NCI-H1105 (cell line): ENCODE measurements at regions not wholly inside any gene's neighbourhood (a gene's known extent, or its start where the extent isn't known, plus 50 kb on each side); places are given as distances from the start of the nearest gene placed in this dataset.

Experiments used
- DNase-seq: peaks from one replicate; lab custom pipeline; 2025; lab: John Stamatoyannopoulos, UW

DNA sequence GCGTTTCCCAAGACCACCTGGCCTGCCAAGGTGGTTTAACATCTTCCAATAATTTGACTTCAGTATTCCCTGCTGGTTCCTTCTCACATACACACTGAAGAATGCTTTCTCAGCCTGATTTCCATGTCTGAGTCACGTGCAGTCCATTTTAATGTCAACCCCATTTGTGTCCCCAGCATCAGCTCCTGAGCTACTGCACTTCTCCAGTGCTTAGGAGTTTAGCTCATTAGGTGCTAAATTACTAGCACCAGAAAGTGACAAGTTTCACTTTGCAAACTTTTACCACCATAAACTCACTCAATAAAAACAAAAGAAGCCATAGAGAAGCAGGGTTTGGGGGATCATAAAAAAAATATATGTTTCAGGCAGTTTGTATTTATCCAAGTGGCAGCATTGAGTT, 279.3 kb upstream of the SORCS1 start:
- DNase-seq = no peak

DNA sequence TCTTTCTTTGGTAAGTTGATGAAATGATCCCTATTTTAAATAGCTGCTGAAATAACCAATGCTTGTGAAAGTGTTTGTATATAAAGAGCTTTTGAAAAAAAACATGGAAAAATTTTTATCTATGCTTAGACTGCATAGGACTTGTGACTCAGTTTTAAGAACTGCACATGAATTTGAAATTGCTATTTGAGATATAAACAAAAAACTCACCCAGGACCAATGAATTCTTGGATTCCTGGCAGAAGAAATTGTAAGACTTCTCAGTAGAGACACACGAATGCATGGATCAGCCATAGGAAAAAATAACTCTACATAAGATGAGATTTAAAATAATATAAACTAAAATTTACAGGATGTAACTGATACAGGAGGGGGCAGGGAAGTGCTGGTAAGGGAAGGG, 278.8 kb upstream of the SORCS1 start:
- DNase-seq = no peak

DNA sequence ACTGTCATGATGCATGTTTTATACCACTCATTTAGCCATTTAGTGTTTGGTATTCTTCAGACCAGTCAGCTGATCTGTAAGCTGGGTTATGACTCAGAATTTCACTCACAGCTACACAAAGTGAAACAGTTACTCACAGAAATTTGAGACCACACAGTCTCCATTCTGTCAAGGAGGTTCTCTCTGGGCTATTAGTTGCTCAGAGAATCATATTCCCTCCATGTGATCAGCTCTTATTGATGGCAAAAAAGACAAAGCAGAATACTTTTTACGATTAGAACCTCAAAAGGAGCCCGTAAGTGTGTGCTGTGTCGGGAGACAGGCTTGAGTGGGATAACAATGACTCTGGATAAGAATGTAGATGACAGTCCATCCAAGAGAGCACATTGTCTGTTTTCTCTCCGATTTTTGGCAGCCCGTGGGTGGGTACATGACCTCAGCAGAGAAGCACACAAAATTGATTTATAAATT, 277.6 kb upstream of the SORCS1 start:
- DNase-seq = no peak

DNA sequence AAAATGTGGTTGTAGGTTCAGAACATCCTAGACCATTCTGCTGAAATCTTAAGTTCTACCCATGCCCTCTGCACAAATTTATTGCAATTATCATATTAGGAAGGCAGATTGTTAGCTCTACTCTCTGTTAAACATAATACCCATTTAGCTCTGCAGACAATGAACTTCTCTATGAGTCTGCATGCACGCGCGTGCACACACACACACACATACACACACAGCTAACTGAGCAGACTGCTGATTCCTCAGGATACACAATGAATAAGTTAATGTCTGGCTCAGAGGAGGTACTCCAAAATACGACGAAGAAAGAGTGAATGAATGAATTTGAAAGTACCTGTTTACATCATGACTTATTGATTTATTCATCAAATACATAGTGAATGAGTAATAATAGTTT, 276.2 kb upstream of the SORCS1 start:
- no peak for DNase-seq

DNA sequence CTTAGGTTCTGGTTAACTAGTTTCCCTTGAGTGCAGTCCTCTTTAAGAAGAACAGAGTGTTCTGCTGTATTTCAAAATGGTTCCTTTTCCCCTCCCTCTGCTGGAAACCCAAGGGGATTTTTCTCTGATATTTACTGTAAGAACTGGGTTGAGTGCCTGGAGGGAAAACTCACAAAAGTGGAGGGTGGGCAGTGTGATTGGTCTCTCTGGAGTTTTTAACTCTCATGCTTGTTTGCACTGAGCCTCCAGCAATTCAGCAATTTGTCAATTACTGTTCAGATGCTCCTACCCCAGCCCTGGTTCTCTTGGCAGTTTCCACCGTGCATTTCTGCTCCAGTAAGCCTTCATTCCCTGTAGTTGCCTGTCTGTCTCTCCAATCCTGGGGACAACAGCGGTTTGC, 273.4 kb upstream of the SORCS1 start:
- no peak for DNase-seq

DNA sequence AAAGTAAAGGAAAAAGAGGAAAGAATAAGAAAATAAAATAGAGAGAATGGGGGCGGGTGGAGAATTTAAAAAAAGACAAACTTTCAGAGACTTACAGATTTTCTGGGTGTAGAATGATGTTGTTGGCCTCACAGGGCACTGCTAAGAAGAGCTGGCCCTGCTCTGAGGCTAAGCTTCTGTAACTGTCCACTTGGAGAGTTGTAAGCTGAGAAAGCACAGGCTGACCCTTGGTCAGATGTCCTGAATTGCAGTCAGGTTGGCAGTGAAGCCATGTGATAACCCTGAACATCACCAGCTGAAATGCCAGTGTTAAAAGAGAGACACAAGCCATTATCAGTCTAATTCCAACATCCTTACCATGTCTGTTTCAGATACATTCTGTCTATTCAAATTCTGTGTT, 272.1 kb upstream of the SORCS1 start:
- no peak for DNase-seq

DNA sequence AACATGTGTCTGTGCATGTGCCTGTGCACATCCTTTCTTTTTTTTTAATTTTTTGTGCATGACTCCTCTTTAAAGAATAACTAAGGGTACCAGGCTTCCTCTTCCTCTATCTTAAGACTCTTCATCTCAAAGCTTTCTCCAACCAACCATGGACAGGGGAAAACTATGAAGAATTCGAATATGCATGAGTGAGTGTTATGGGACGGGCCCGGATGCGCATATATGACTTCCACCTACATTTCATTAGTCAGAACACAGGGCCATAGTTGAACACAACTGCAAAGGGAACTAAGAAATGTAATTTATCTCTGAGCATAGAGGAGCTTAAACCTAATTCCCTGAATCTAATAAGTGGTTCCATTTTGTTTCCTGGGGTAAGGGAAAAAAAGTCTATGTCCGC, 270.3 kb upstream of the SORCS1 start:
- no peak for DNase-seq

DNA sequence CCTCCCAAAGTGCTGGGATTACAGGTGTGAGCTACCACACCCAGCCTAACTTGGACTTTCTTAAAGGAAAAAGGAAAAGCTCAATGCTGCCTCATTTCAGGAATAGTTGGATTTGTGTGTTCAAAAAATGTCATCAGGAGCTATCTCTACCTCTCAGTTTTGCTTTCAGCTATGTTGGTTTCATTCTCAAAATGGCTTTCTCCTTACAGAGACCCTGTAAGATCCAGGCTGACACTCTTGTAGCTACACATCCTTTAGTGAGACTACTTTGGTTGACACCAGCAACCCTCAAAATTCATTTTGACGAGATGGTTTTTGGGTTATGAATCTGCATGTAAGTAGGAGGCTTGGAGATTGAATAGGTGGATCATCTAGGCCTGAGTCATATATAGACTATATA, 269.7 kb upstream of the SORCS1 start:
- DNase-seq = no peak

DNA sequence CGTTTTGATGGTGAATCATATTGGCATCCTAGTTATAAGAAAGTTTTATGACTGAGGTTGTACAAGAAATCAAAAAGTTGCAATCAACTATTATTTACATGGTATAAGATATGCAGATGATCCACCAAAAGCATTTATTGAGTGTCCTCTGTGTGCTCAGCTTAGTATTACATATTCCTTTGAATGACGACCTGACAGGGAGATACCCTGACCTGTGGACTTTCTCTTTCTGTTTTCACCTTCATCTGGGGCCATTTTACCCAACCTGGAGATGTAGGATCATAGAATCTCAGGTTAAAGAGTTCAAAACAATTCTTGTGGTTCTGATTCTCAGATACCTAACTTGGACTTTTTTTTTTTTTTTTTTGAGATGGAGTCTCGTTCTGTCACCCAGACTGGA, 269.1 kb upstream of the SORCS1 start:
- DNase-seq = no peak

DNA sequence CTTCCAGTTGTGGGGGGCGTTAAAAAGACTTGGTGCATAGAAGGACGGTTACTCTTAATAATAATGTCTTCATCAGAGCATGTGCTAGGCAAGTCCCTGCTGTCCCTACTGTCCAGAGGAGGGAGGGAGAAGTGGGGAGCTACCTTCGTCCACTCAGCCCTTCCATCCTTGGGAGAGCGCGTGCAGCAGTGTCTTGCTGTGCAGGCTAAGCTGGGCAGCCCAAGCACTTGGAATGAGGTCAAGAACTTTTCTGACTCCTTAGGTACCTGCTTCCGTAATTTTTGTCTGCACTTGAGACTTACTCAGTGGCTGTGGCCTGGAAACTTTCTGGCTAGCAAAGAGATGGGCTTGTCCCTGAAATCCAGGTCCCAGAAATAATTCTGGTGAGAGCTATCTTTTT, 265.9 kb upstream of the SORCS1 start:
- no peak for DNase-seq

DNA sequence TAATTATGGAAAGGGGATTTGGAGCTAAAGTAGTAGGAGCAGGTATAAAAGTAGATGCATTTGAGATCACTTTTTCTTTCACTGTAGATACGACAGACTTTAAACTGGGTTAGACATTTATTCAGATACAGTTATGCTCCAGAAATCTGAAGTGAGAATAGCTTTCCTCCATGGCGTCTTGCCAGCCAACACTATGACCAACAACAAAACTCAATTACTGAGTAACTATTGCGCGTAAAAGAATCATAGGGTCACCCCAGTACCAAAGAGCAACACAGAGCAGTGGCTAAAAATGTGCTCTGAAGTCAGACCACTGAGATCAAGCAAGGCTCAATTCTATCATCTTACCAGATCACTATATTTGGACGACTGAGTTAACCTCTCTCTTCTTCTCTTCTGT, 262.5 kb upstream of the SORCS1 start:
- no peak for DNase-seq

DNA sequence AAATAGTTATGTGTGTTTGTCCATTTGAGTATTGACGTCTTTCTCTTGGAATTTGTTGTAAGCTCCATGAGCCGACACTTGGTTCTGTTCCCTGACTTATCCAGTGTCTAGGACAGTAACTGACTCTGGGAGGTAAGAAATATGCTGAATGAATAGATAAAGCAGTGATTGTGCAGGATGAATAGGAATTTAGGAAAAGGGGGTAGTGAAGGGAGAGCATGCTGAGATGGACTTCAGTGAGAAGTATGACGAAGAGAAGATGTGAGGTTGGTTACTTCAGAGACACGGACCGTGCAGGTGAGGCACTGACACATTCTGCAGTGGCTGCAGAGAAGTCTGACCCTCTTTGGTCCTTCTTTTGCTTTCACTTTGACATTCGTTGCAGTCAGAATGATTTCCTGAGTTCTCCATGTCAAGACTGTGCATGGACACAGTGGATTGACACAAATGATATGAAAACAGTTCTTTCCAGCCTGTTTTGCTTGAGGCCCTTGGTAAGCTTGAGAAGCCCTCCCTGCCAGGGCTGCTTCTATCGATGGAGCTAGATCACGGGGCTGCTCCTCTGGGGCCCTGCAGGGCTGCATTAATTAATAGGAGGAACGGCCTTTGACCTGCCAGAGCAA, 261.5 kb upstream of the SORCS1 start:
- DNase-seq = no peak

DNA sequence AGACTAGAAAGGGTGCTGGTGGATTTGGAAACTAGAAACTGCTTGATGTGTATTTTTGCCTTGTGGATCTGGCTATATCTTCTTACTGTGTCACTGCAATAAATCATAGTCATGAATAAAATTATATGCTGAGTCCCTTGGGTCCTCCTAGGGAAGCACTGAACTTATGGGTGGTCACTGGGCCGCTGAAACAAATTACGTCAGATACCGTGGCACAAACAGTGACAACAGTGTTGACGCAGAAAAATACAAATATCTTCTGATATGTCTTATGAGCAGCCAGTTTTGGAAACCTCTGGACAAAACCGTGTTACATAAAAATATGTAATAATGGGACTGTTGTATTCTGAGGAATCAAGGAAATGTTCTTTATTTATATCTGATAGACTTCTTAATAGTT, 260.1 kb upstream of the SORCS1 start:
- no peak for DNase-seq

DNA sequence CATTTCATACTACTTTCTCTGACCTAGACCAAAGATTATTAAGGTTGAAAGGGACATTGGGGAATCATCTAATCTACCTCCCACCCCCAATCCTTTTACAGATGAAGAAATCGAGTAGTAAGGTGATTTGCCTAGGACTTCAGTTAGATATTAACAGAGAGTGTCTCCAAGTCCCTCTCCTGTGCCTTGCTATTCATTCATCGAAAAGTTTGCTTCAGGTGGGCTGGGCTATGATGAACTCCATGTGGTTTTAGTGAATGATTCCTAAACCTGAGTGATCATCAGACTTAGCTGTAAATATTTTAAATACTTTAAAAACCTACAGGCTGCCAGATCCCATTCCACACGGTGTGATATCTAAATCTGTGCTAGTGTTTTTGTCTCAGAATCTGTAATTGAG, 259.4 kb upstream of the SORCS1 start:
- DNase-seq = no peak

DNA sequence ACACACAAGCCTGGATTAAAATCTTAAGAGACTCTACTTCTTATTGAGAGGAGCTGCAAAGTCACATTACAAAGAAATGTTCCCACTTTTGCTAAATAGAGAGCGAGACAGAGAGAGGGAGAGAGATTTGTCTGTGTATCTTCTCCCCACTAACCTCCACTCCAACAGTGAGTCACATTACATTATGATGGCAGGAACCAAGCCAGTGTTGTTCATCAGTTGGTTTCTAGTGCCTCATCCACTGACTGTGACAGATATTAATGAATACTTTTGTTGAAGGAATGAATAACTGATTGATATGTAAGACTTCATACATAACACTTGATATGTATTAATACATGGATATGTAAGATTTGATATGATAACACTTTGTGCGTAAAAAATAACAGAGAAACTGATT, 258.2 kb upstream of the SORCS1 start:
- no peak for DNase-seq

DNA sequence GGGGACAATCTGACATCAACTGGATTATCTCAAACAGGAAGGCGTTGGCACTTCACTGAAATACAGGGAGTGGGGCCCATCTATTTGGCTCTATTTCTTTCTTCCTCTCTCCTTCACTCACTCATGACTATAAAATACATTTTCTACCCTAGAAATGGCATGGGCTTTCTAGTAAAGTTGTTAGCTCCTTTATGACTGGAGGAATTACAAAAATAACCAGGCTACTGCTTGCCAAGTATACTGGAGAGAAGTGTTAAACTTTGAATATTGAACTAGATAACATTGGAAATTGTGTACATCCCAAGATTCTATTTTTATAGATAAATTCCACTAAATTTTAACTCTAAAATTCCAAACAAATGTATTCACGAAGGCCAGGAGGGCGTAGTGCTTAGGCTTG, 255.7 kb upstream of the SORCS1 start:
- DNase-seq = no peak

DNA sequence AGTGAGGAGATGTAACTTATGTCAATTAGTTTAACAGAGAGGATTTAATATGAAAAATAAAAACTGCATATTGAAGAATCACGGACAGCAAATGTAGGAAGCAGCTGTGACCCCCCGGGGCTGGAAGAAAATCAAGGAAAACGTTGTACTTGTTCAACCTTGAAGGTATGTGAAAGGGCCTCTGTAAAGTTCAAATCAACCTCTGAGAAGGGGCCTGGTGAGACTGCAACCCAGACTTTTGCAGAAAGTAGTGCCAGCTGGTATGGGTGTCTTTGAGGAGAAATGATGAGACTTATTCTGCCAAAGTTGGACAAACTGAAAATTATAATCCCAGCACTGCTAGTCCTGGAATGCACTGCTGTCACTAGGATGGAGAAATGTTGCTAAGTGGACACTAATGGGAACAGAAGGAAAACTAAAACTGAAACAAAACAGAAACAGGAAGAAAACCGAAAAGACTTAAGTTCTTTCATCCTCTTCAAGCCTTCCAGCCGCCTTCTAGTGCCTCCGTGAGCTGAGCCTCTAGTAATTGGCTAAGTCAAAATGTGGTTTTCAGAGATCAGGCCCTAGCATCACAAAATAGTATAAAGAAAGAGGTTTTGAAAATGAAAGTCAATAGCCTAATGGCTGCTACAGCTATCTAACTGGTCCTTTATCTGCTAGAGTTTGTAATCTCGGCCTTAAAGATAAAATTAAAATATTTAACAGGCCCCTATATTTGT, 253.7 kb upstream of the SORCS1 start:
- no peak for DNase-seq

DNA sequence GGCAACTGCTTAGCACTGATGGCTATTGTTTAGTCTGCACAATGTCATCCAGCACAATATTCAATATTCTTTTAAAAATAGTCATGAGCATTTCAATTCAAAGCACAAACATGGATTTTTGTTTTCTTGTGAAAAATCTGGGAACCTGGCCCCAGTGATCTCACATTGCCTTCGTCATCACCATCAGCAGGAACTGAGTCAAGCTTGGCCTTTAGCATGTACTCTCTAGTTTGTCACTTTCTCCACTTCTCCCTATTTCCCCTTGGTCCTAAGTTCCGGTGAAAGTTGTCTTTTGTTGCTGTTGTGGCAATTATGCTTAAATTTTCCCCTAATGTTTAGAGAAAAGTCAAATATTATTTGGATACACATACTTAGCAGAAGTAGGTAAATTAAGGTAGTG, 252.9 kb upstream of the SORCS1 start:
- DNase-seq = no peak

DNA sequence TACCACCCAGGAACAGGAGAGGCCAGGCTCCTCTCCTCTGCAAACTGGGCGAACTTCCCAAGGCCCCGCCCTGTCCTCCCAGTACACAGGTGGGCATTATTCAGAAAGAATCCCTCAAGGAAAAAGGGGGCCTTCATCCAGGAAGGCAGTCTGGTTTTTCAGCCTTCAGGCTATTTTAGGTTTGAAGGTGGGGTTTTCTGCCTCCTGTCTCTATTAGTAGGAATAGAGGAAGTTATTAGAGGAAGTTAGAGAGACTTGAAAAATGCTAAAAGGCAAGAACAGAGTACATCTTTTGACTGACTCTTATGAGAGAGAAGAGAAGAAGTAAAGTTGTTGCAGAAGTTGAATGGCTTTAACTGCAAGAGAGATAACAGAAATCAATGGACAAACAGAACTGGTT, 250.9 kb upstream of the SORCS1 start:
- DNase-seq = no peak

DNA sequence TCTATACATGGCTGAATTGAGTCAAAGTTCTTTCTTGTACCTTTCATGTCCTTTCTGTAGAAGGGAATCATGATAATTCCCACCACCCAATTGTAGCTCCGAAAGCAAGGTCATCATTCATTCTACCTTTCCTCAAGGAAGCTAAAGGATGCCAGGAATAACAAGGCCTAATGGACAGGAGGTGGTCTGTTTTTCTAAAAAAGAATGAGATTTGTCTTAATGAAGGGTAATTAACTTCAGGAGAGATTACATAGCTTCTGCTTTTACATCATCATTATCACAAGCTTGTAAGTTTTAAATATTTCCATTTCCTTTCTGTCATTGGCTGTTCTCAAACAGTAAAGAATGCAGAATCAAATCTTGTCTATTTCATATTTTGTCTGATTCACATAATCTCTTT, 249.5 kb upstream of the SORCS1 start:
- no peak for DNase-seq

DNA sequence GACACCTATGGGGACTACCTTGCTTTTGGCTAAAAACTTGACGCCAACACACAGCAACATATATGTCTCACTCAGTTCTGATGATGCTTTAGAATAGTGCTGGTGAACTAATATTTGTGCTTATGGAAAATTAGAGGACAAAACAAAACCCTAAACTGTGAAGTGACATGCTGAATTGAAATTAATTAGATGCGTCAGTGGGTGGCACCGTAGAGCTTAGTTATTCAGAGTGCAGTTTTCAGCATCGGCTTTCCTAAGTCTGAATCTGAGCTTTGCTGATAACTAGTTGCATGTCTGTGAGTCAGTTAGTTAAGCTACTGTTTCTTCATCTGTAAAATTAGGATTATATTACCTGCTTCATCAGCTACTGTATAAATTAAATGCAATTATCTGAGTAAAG, 245.0 kb upstream of the SORCS1 start:
- DNase-seq = no peak

DNA sequence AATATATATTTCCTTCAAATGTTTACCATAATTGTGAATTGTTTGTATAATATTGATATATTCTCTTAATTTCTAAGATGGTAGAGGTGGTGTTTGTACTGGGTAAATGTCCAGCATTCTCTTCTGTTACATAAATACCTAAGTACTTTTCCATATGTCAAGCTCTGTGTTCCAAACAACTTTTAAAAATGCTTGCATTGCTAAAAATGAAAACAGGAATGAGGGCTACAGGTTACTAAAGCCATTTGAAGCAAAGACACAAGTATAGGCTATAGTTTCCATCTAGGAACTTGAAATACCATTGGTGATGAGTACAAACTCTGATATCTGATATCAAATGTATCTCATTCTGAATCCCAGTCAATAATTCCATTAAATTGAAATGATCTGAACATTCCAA, 233.6 kb upstream of the SORCS1 start:
- no peak for DNase-seq

DNA sequence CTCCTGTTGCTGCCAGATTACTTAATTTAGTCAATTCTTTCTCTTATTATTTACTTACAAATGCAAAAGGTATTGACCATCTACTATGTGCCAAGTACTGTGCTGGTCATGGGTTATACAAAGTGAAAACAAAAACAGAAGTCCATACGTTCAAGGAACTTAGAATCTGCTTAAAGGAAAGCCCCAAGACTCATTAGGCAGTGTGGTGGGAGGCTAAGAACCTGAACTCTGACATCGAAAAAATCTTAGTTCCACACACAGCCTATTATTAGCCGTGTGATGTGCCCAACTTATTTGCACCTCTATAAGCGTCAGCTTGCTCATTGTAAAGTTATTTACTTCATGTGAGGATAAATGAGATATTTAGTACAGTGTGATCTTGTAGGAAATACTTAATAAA, 227.4 kb upstream of the SORCS1 start:
- no peak for DNase-seq

DNA sequence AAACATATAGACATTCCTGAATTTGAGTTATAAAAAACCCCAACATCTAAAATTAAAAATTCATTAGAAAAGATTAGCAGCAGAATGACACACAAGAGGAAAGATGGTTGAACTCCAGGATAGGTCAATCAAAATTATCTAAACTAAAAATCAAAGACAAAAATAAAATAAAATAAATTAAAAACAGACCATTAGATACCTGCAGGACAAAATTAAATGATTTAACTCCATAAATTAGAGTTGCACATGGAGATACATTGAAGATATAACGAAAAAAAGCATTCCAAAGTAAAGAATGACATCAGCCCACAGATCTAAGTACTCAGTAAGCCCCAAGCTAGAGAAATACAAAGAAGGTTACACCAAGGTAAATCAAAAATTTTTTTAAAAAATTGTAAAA, 226.1 kb upstream of the SORCS1 start:
- no peak for DNase-seq
